NCI-H69 (cell line): ENCODE measurements at regions not wholly inside any gene's neighbourhood (a gene's known extent, or its start where the extent isn't known, plus 50 kb on each side); places are given as distances from the start of the nearest gene placed in this dataset.
A peak's percentile ranks its signal among the peaks of the same experiment; 100 is the strongest.

Source experiments
- DNase-seq: peaks from one replicate; lab custom pipeline; 2025; lab: John Stamatoyannopoulos, UW

GRCh38 chr4:123573866-123574508, 177.4 kb downstream of the SPRY1 start:
- no peak for DNase-seq

- no peak for DNase-seq
Observed at GRCh38 chr4:123575291-123575690, 178.7 kb downstream of the SPRY1 start.

GRCh38 chr4:123577225-123577906, 180.8 kb downstream of the SPRY1 start:
- peak; percentile 47 for DNase-seq

GRCh38 chr4:123578276-123579029, 181.9 kb downstream of the SPRY1 start:
- DNase-seq, result no peak

- DNase-seq, result no peak
Observed at GRCh38 chr4:123579961-123580360, 183.4 kb downstream of the SPRY1 start.

GRCh38 chr4:123580981-123581664, 184.5 kb downstream of the SPRY1 start:
- peak; percentile 6 for DNase-seq

- DNase-seq, result no peak
Observed at GRCh38 chr4:123581802-123582201, 185.2 kb downstream of the SPRY1 start.

GRCh38 chr4:123583043-123583442, 186.4 kb downstream of the SPRY1 start:
- no peak for DNase-seq

- DNase-seq, result no peak
Observed at GRCh38 chr4:123585111-123585510, 188.5 kb downstream of the SPRY1 start.

- DNase-seq, result peak; percentile 96
Observed at GRCh38 chr4:123587983-123588494, 191.4 kb downstream of the SPRY1 start.

- DNase-seq, result peak; percentile 82
Observed at GRCh38 chr4:123588631-123589241, 192.1 kb downstream of the SPRY1 start.

- DNase-seq, result no peak
Observed at GRCh38 chr4:123589301-123589700, 192.7 kb downstream of the SPRY1 start.

- DNase-seq, result no peak
Observed at GRCh38 chr4:123591875-123592274, 195.3 kb downstream of the SPRY1 start.

GRCh38 chr4:123593655-123594054, 197.1 kb downstream of the SPRY1 start:
- DNase-seq, result no peak

GRCh38 chr4:123596805-123597204, 200.2 kb downstream of the SPRY1 start:
- no peak for DNase-seq

GRCh38 chr4:123597586-123597985, 201.0 kb downstream of the SPRY1 start:
- DNase-seq, result no peak

GRCh38 chr4:123598331-123598730, 201.7 kb downstream of the SPRY1 start:
- no peak for DNase-seq

- DNase-seq, result peak; percentile 39
Observed at GRCh38 chr4:123599061-123599919, 202.7 kb downstream of the SPRY1 start.

GRCh38 chr4:123599920-123600810, 203.6 kb downstream of the SPRY1 start:
- DNase-seq, result peak; percentile 80
